GM10248 (cell line): ENCODE measurements at regions not wholly inside any gene's neighbourhood (a gene's known extent, or its start where the extent isn't known, plus 50 kb on each side); places are given as distances from the start of the nearest gene placed in this dataset.

Experiments used
- CTCF ChIA-PET: fragments of 300-600 bp; sonication (Branson Sonifier 250); formaldehyde crosslinking; extraction: SDS; loops from one replicate; lab custom pipeline; 2021; ENCODE audit warnings: antibody characterized with exemption; lab: Yijun Ruan, JAX
- POLR2A ChIA-PET: fragments of 350-650 bp; sonication (Branson Sonifier 250); formaldehyde crosslinking; extraction: SDS; loops from one replicate; lab custom pipeline; 2020; ENCODE audit warnings: antibody characterized with exemption; lab: Yijun Ruan, JAX
- DNase-seq: peaks from one replicate; pipeline ENCODE4 v3.0.0; 2012; ENCODE audit errors: extremely low spot score
- TF ChIP-seq, protein P1 (sequence below): IDR thresholded peaks from 2 replicates; pipeline ENCODE4 v1.5.1; 2012; ENCODE audit warnings: mild to moderate bottlenecking, low read depth; ENCODE audit errors: extremely low read depth, missing control alignments, control extremely low read depth

DNA sequence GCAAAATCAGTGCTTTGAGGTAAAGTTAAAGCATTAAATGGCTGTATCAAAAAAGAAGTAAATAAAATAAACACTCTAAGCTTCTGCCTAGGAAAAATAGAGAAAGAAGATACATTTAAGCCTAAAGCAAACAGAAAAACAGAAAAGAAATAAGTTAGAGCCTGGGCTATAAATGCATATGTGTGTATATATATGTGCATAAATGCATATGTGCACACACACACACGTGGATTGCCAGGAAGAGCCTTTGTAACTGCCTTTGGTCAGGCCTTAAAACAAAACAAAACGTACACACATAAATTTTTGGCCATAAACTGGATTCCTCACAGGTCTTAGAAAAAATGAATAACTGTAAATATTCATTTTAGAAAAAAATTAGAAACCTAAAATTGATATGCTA is 925.8 kb downstream of the MRPL39 start:
- POLR2A ChIA-PET, result no interaction called here
- DNase-seq, result no peak
- CTCF ChIA-PET, result no interaction called here
- TF ChIP-seq, protein P1, sequence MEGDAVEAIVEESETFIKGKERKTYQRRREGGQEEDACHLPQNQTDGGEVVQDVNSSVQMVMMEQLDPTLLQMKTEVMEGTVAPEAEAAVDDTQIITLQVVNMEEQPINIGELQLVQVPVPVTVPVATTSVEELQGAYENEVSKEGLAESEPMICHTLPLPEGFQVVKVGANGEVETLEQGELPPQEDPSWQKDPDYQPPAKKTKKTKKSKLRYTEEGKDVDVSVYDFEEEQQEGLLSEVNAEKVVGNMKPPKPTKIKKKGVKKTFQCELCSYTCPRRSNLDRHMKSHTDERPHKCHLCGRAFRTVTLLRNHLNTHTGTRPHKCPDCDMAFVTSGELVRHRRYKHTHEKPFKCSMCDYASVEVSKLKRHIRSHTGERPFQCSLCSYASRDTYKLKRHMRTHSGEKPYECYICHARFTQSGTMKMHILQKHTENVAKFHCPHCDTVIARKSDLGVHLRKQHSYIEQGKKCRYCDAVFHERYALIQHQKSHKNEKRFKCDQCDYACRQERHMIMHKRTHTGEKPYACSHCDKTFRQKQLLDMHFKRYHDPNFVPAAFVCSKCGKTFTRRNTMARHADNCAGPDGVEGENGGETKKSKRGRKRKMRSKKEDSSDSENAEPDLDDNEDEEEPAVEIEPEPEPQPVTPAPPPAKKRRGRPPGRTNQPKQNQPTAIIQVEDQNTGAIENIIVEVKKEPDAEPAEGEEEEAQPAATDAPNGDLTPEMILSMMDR, result no peak

DNA sequence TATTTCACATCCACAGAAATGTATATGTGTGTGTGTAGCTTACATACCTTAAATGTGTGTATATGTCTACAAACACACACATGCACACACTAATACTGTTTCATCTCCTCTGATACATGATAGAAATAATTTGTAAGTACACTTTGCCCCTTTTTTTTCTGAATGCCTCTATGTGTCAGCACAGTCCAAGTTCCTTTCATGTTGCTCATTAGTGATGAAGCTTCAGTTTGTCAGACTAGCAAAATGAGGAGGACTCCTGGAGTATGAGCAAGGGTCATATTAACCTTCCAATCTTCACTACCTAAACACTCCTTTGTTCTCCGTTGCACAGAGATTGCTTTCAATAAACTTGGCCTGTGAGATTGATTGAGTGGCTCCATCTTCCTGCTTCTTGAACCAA is 935.4 kb downstream of the MRPL39 start:
- TF ChIP-seq, protein P1, result no peak
- ChIA-PET CTCF (no interaction called here), POLR2A (no interaction called here)
- DNase-seq, result no peak

- CTCF ChIA-PET, result interaction anchor here (1.9 to 2.1 kb wide), 2 partner anchors 9 to 20 kb away, joined by 4 to 7 read pairs; no protein-coding TSS in a partner anchor
These were observed 948.4 kb downstream of the MRPL39 start for GRCh38 chr21:24658926-24659325.

DNA sequence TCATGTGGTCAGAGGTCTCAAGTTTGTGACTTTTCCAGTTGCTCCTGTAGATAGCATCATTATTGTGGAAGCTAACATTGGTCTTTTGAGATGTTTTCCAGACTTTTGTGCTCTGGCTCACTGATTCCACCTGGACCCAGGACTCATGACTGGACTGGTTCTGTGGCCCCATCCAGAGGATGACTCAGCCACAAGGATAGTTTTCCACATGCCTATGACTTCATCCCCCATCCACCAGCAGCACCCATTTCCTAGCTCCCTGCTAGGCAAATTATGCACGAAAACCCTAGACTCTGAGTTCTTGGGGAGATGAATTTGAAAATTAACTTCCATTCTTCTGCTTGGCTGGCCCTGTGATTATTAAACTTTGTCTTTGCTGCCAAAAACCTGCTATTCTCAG is 949.3 kb downstream of the MRPL39 start:
- no peak for DNase-seq
- TF ChIP-seq, protein P1, result no peak
- ChIA-PET CTCF (interaction anchor here (0.6 to 2.1 kb wide), 3 partner anchors 8 to 351 kb away, joined by 3 to 7 read pairs (median 4); no protein-coding TSS in a partner anchor), POLR2A (interaction anchor here (0.6 kb wide), 1 partner anchor 1301 kb away, joined by 4 read pairs; no protein-coding TSS in a partner anchor)

More at GRCh38 chr21:24658926-24659325, 948.4 kb downstream of the MRPL39 start:
- no peak for DNase-seq
- TF ChIP-seq, protein P1, result no peak
- POLR2A ChIA-PET, result no interaction called here

- CTCF ChIA-PET, result interaction anchor here (1.9 kb wide), 1 partner anchor 9 kb away, joined by 7 read pairs; no protein-coding TSS in a partner anchor
- POLR2A ChIA-PET, result no interaction called here
- TF ChIP-seq, protein P1, result no peak
- no peak for DNase-seq
These were observed 957.6 kb downstream of the MRPL39 start for GRCh38 chr21:24649691-24650090.

DNA sequence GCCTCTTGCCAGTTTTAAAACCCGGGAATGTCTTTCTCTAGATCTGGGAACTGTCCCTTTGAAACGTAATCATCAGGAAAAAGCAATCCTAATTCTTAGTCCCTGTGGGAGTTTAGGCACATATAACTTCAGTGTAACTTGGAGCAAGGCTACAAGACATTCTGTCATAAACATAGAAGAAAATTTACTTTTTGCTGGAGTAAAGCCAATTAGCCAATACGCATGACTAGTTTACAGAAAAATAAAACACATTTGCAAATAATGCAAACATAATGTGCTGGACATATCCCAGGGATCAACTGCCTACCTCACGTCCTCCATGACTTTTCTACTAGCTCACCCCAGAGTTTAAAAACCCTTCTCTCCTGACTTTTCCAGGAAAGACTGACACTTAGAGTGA is 970.6 kb downstream of the MRPL39 start:
- POLR2A ChIA-PET, result no interaction called here
- CTCF ChIA-PET, result no interaction called here
- TF ChIP-seq, protein P1, result no peak
- DNase-seq, result no peak

DNA sequence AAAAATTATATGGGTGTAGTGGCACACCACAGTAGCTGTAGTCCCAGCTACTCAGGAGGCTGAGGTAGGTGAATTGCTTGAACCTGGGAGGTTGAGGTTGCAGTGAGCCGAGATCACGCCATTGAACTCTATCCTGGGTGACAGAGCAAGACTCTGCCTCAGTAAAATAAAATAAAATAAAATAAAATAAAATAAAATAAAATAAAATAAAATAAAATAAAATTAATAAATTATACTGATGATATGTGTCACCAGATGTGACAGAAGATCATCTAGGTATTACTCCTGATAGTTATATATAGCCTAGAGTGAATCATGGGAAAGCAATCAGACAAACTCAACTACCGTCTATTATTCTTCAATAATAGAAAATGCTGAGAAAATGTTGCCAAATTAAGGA is 972.5 kb downstream of the MRPL39 start:
- ChIA-PET CTCF (interaction anchor here (1.2 kb wide), 1 partner anchor 9 kb away, joined by 3 read pairs; no protein-coding TSS in a partner anchor), POLR2A (no interaction called here)
- no peak for DNase-seq
- TF ChIP-seq, protein P1, result no peak
